HG03521 (cell line): ENCODE measurements at regions not wholly inside any gene's neighbourhood (a gene's known extent, or its start where the extent isn't known, plus 50 kb on each side); places are given as distances from the start of the nearest gene placed in this dataset.

Experiments
- ATAC-seq: cut with Tn5 transposase; IDR thresholded peaks from one replicate; pipeline ENCODE4 v1.9.1; 2021; ENCODE audit warnings: mild to moderate bottlenecking, moderate library complexity; ENCODE audit not compliant: unreplicated experiment

DNA sequence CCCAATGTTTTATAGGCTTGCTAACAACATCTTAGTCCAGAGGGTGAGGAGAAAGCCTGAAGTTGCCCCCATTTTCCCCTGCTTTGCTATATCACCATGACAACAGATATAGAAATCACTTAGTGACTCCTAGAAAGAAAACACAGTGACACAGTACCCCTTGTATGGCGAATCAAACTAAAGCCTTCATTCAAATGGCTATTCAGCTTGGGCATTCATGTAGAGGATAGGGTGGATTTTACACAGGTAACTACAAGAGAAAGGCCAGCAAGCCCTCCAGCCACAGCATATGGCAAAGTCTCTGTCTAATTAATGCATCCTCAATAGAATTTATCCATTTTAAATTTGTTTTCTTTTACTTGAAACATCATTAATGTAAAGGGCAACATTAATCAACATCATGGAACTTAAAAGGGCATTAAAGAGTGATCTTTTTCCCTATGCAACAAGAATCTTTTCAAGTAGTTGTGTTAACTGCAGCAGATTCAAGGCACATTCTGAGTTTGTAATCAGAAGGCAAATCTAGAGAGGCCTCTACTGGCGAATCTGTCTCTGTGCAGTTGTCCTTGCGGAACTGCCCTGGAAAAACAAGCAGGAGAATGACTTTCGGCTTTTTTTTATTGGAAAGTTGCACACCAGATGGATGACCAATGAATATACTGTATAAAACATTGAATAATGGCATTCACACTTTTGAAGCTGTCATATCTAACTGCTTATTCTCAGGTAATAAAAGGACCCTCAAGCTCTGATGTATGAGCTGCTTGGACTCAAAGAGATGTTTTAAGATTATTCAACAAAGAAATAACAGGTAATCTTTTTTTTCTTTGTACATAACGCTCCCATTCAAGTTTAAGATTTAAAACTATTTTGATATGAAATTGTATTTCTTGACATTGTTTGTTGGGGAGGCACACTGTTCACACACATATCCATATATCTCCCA, 621.7 kb upstream of the AGTR1 start:
- ATAC-seq, result no peak

- no peak for ATAC-seq
Observed at GRCh38 chr3:148077318-148077923, 620.3 kb upstream of the AGTR1 start.

DNA sequence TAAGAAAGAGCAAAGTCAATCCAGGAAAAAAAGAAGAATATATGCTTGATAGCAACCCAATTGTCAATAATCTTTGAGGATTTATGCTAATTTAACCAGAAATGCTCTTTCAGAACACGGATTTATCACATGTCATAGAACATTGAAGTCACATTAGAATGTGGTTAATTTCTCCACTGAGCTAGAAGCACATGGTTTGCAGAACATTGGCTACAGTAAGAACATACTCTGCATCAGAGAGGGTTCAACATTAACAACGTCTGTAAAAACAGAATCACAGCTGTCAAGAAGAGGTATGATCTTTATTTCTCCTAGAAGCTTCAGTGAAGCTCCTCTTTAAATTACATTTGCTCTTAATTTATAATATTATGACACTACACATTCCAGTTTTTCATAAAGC, 619.7 kb upstream of the AGTR1 start:
- ATAC-seq, result no peak

- ATAC-seq, result no peak
Observed at GRCh38 chr3:148078658-148079057, 619.0 kb upstream of the AGTR1 start.

- no peak for ATAC-seq
Observed at GRCh38 chr3:148079370-148079769, 618.3 kb upstream of the AGTR1 start.

GRCh38 chr3:148081926-148082325, 615.8 kb upstream of the AGTR1 start:
- ATAC-seq, result no peak

DNA sequence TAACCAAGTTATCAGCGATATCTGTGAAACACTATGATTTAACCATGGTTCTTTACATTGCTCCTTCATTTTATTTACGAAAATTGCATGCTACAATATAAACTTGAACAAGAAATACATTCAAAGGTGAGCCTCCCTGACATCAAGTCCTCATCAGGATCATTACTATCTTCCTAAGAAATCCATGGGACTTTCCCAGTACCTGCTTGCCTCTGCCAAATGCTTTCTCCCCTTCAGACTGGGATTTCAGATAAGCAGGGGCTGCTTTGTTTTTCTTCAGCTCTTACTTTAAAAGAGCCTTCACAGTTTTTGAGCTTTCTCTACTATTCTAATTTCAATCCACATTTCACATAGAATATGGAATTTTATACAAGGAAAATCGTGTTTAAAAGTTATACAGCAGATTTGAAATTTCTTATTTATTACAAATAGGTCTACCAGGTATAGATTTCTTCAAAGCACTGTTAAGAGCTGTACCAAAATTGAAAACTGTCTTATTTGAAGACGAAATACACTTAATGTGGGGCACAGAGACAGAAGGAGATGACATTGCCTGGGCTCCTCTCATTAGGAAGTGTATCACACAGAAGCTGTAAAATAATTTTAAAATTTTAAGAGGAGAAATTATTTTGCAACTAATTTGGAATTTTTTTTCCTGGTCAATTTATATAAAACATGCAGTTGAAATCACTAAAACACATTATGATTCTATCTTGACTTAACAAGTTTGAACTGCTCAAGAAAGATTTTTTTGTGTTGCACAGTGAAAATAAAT, 615.0 kb upstream of the AGTR1 start:
- ATAC-seq, result no peak

GRCh38 chr3:148083526-148084182, 614.0 kb upstream of the AGTR1 start:
- no peak for ATAC-seq

GRCh38 chr3:148084931-148085330, 612.8 kb upstream of the AGTR1 start:
- peak; percentile 97 for ATAC-seq

- no peak for ATAC-seq
Observed at GRCh38 chr3:148087601-148088371, 609.9 kb upstream of the AGTR1 start.

DNA sequence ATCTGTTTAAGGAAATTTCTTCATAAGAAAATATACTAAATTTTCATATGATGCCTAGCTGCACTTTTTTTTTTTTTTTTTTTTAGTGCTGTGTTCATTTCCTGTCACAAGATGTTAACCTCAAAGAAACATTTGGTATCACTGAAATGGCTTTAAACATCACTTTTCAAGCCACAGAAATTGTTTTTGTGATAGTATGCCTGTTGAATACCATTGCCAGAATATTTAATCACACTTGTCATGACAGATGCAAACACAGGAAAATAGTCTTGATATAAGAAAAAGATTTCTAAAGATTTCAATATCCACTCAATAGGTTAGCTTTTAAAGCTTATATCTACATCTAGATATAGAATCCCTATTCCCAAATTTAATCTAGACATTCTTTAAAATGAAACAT, 608.5 kb upstream of the AGTR1 start:
- no peak for ATAC-seq

GRCh38 chr3:148090156-148090555, 607.5 kb upstream of the AGTR1 start:
- ATAC-seq, result no peak

DNA sequence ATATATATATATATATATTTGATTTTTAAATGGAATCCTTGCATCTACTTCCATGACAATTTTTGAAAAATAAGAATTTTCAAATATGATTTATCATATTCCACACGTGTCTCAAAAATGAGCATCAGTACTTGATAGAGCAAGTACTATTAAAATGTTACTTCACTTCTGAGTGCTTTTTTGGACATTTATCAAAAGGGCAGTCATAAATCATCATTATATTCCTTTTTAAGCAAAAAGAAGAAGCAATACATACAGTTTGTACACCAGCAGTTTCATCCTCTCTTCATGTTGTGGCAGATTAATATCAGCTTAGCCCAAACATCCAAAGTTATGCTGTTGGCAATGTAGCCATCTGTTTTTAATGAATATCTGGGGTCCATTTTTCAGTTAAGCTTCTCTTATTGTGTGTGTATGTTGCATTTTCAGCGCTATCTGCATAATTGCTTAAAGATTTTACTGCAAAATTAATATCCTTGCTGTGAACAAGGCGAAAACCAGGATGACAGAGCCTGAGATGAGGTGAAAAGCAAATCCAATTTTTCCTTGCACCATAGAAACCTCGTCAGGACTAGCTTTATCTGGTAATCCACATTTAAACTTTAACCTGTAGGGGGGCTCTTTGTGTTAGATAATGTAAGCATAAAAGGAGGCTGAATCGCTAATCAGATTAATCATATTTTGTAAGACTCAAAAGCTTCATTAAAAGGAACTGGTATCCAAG, 604.9 kb upstream of the AGTR1 start:
- no peak for ATAC-seq

- no peak for ATAC-seq
Observed at GRCh38 chr3:148093753-148094152, 604.0 kb upstream of the AGTR1 start.

GRCh38 chr3:148095962-148096361, 601.7 kb upstream of the AGTR1 start:
- no peak for ATAC-seq

DNA sequence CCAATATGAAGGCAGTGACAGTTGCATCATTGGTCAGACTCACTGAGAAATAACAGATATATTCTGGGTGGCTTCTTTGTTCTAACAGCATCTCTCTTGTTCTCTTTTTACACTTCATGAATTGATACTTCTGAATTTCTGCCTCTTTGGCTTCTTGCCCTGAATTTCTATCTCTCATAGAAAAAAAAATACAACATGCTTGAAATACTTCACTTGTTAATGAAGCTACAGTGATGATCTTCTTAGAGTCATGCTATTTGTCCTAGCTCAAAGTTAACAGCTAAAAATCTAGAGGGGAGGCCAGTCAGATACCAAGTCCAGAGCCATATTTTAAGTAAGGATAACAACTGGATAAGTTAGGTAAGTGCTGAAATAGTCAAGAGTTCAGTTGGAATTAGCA, 597.2 kb upstream of the AGTR1 start:
- no peak for ATAC-seq

- no peak for ATAC-seq
Observed at GRCh38 chr3:148101061-148101460, 596.6 kb upstream of the AGTR1 start.

GRCh38 chr3:148102156-148102555, 595.5 kb upstream of the AGTR1 start:
- no peak for ATAC-seq

- no peak for ATAC-seq
Observed at GRCh38 chr3:148106062-148106461, 591.6 kb upstream of the AGTR1 start.

- ATAC-seq, result no peak
Observed at GRCh38 chr3:148126956-148127355, 570.7 kb upstream of the AGTR1 start.
